DND-41 (cell line): ENCODE measurements at regions not wholly inside any gene's neighbourhood (a gene's known extent, or its start where the extent isn't known, plus 50 kb on each side); places are given as distances from the start of the nearest gene placed in this dataset.

Experiments
- ATAC-seq: fragments of 200-7000 bp; cut with Tn5 transposase; 3 replicates; pipeline ENCODE4 v1.9.1; 2021; ENCODE audit warnings: low read depth; ENCODE audit not compliant: insufficient read depth
- DNase-seq: peaks from one replicate; pipeline ENCODE4 v3.0.0-alpha.2; 2020
- H2AFZ ChIP-seq: 2 replicates; pipeline ENCODE4 v1.6.0; 2012; ENCODE audit warnings: low read depth, low read length
- H3K27ac ChIP-seq: 2 replicates; pipeline ENCODE4 v1.5.1; 2012; ENCODE audit warnings: low read length, inconsistent platforms
- H3K27me3 ChIP-seq: fragments of 200-600 bp; sonication (generic); 2 replicates; pipeline ENCODE4 v1.6.0; 2012; ENCODE audit warnings: low read length, mild to moderate bottlenecking, inconsistent platforms; ENCODE audit not compliant: insufficient read depth, poor library complexity
- H3K36me3 ChIP-seq: 2 replicates; pipeline ENCODE4 v1.5.1; 2012; ENCODE audit warnings: low read length, inconsistent platforms; ENCODE audit not compliant: insufficient read depth
- H3K4me1 ChIP-seq: 2 replicates; pipeline ENCODE4 v1.5.1; 2012; ENCODE audit warnings: mild to moderate bottlenecking, low read length; ENCODE audit not compliant: insufficient read depth
- H3K4me2 ChIP-seq: 2 replicates; pipeline ENCODE4 v1.6.0; 2012; ENCODE audit warnings: mild to moderate bottlenecking, moderate library complexity, low read length, inconsistent platforms; ENCODE audit not compliant: insufficient read depth
- H3K4me3 ChIP-seq, 2 experiments: fragments of 200-600 bp in 1 of 2; shearing (Covaris generic) in 1 of 2; 2 replicates each; pipeline ENCODE4 v1.5.1; 2012 to 2016; ENCODE audit warnings: inconsistent platforms in 2 of 2, low read length in 2 of 2, mild to moderate bottlenecking in 2 of 2, low read depth in 1 of 2, moderate library complexity in 1 of 2
- H3K79me2 ChIP-seq: 2 replicates; pipeline ENCODE4 v1.6.0; 2012; ENCODE audit warnings: low read length, inconsistent platforms; ENCODE audit not compliant: insufficient read depth
- H3K9ac ChIP-seq: 2 replicates; pipeline ENCODE4 v1.6.0; 2012; ENCODE audit warnings: low read depth, mild to moderate bottlenecking, inconsistent platforms, low read length, moderate library complexity
- H3K9me3 ChIP-seq: 2 replicates; pipeline ENCODE4 v1.5.1; 2012; ENCODE audit warnings: low read length, moderate library complexity, mild to moderate bottlenecking, inconsistent platforms; ENCODE audit not compliant: insufficient read depth, severe bottlenecking
- H4K20me1 ChIP-seq: 2 replicates; pipeline ENCODE4 v1.6.0; 2012; ENCODE audit warnings: low read length; ENCODE audit not compliant: insufficient read depth
- CTCF ChIP-seq: IDR thresholded peaks from 2 replicates; pipeline ENCODE4 v1.5.1; 2012; ENCODE audit warnings: borderline replicate concordance, low read length, moderate library complexity, mild to moderate bottlenecking; ENCODE audit not compliant: poor library complexity, severe bottlenecking; ENCODE audit errors: extremely low read depth
- EZH2 ChIP-seq: IDR thresholded peaks from 3 replicates; pipeline ENCODE4 v1.6.1; 2012; ENCODE audit warnings: borderline replicate concordance, low read depth, mild to moderate bottlenecking, moderate library complexity, low read length, inconsistent platforms; ENCODE audit not compliant: severe bottlenecking

DNA sequence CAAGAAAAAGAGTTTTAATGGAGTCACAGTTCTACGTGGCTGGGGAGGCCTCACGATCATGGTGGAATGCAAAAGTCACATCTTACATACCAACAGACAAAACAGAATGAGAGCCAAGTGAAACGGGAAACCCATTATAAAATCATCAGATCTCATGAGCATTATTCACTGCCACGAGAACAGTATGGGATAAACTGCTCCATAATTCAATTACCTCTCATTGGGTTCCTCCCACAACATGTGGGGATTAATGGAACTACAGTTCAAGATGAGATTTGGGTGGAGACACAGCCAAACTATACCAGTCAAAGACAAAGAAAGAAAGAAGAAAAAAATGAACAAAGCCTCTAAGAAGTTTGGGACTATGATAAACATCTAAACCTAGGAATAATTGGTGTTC is 158.9 kb downstream of the GC start:
- DNase-seq: no peak
- no peaks in the 10 kb centered on the region for H3K27me3 ChIP-seq
- H3K9ac ChIP-seq: no peak overlapping the region
- TF ChIP-seq CTCF (no peak), EZH2 (no peak)
- H3K36me3 ChIP-seq: no peaks in the 10 kb centered on the region
- no peak overlapping the region for H2AFZ ChIP-seq
- H3K27ac ChIP-seq: no peak overlapping the region
- H4K20me1 ChIP-seq: no peaks in the 10 kb centered on the region
- no peaks in the 10 kb centered on the region for H3K9me3 ChIP-seq
- no peaks in the 10 kb centered on the region for H3K4me1 ChIP-seq
- no peak overlapping the region for H3K4me3 ChIP-seq
- no peak for ATAC-seq
- no peaks in the 10 kb centered on the region for H3K79me2 ChIP-seq
- no peak overlapping the region for H3K4me2 ChIP-seq
